B cell (primary cell): ENCODE measurements at regions not wholly inside any gene's neighbourhood (a gene's known extent, or its start where the extent isn't known, plus 50 kb on each side); places are given as distances from the start of the nearest gene placed in this dataset.

Source experiments
- CTCF ChIP-seq: fragments of 200-600 bp; IDR thresholded peaks from one replicate; pipeline ENCODE4 v1.8.0; 2022; ENCODE audit warnings: antibody characterized with exemption, mild to moderate bottlenecking
- EZH2 ChIP-seq: IDR thresholded peaks from 2 replicates; pipeline ENCODE4 v1.6.1; 2012; ENCODE audit warnings: borderline replicate concordance, low read depth, mild to moderate bottlenecking, moderate library complexity, low read length; ENCODE audit not compliant: insufficient read depth, poor library complexity, severe bottlenecking

- TF ChIP-seq EZH2 (no peak), CTCF (no peak)
Measured at GRCh38 chr1:209265301-209265700, 318.2 kb upstream of the CAMK1G start.
